Stimulated activated CD8-positive, alpha-beta memory T cell treated with anti-CD3 and anti-CD28 coated beads, Interleukin-15, amount 100 ng/mL, for 48 hours (primary cell): ENCODE measurements at regions not wholly inside any gene's neighbourhood (a gene's known extent, or its start where the extent isn't known, plus 50 kb on each side); places are given as distances from the start of the nearest gene placed in this dataset.
A peak's percentile ranks its signal among the peaks of the same experiment; 100 is the strongest.
"Not testable (repeated sequence)": the region's sequence is repeated elsewhere in the genome, so short reads cannot be mapped to it uniquely, and the experiment has no call there.

Experiments used
- DNase-seq, 2 donors: peaks; one replicate each; pipeline ENCODE4 v3.0.0-alpha.2; 2020; ENCODE audit warnings: low read depth in 2 of 2

DNA sequence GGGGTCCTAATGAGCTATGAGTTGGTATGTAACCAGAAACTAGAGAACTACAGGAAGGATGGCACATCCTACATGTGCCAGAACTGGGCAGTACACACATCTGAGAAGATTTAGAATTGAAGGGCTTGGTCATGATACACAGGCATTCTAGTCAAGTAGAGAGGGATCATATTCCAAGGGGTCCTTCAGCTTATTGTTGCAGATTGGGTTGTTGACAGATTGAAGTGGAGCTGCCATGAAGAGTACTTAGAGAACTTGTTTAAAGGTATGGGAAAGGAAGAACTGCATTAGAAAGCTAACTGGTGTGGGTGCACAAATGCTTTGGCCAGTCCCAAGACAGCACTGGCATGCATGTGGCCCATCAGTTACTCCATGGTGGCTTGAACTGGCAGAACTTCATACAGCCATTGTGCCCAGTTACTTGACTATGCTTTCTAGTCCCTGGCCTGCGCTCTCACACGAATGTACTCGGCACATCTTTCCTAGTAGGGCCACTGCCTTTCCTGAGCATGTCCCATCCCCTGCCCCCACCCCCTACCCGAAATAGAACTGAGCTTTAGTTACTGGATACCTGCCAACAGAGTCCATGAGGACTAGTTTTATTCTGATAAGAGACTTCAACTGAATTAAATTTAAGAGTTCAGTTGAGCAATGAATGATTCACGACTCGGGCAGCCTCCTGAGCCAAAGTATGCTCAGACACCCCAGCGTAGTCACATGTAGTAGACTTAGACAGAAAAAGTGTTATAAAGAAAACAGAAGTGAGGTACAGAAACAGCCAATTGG is 64.0 kb downstream of the CCNG2 start:
- no peak for DNase-seq

GRCh38 chr4:77225022-77225421 is 68.0 kb downstream of the CCNG2 start:
- no peak for DNase-seq

- no peak for DNase-seq
Observed at GRCh38 chr4:77226939-77227705, 70.1 kb downstream of the CCNG2 start.

DNA sequence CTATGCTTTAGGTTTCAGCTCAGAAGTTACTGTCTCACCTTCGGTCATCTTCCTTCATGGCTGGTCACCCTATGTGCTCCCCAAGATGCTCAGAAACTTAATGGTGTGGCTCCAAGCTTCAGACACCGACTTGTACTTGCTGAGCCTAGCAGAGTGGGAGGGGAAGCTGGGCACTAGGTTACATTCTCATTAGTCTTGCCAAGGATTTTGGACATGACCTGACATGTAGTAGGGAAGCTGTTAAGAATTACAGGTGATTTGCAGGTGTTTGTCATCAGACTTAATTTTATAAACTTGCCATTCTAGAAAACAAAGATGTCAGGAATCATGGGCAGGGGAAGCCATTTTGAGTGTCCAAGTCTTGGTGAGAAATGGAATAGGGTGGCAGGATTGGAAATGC is 72.4 kb downstream of the CCNG2 start:
- no peak for DNase-seq

GRCh38 chr4:77232653-77233052 is 75.6 kb downstream of the CCNG2 start:
- DNase-seq = no peak

DNA sequence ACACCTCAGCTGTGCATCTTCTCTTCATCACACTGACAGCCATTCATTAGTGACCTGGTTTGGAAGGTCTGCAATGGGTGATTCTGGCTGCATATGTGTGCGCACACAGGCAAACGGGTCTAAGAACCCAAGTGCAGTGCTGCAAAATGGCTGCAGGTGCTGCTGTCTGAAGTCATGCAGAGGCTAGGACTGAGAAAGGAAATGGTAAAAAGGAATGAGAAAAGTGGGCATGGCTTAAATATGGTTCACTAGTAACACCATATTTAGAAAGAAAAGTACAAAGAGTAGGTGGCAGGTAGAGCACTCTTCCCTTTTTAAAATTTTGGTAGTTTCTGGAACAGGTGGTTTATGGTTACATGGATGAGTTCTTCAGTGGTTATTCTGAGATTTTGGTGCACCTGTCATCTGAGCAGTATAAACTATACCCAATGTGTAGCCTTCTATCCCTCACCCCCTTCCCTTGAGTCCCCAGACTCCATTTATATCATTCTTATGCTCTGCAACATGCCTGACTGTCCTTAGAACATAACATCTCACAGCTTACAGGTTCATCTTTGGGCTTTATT is 78.4 kb downstream of the CCNG2 start:
- no peak for DNase-seq

DNA sequence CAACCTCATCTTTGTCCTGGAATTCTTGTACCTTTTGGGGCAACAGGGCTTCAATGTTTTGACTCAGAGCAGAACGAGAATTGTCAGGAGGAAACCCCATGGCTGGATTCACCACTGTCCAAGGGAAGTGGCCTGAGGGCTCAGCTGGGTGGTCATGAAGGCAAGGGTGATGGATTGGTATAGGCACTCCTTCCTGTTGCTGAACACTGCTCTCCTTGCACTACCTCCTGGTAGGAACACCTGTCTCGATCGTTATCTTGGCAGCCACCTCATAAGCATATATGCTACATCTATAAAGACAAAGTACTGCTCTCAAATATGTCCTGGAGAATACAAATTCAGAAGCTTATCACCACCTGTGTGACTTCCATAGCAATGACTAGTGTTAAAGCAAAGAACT is 79.8 kb downstream of the CCNG2 start:
- no peak for DNase-seq

DNA sequence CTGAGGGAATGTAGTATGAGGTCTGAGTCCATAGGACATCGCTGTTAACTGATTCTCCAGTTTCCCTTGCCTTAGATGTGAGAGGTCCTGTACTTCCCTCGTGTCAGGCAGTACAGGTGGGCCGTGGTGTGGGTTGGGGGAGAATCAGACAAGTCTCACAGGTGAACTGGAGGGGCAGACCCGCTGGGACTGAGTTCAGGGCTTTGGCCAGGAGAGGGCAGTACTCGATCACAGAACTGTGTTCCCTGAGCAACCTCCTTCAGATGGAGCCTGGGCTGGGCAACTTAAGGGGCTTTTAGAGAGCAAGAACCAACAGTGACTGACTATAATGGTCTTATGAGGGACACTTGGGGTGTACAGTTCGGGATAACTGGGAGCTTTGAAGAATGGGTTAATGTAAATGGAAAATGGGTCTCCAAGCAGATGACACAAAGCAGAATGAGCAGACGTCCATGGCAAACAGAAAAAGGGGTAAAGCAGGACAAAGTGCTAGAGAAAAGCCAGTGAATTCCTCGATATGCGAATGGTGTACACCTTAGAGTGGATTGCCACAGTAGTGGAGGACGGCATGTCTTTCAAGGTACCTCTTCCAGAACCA is 83.6 kb downstream of the CCNG2 start:
- peak; percentile 28 to 44 for DNase-seq

- DNase-seq = no peak
Observed at GRCh38 chr4:77248805-77249204, 91.8 kb downstream of the CCNG2 start.

DNA sequence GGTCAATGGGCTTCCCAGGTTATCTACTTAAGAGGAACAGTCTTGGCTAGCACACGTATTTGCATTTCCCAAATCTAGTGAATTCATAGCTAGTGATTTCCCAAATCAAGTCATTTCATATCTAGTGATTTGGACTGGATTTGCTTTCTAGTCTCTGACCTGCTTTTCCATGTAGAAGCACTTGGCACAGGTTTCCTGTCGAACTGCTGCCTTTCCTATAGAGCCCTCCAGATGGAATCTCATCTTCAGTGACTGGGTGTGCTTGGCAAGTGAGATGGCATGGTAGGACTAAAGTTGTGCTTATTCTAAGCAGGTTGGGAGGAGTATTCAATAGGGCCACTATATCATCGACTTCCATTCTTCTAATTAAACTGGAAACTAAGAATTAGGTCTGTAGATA is 94.7 kb downstream of the CCNG2 start:
- no peak for DNase-seq

DNA sequence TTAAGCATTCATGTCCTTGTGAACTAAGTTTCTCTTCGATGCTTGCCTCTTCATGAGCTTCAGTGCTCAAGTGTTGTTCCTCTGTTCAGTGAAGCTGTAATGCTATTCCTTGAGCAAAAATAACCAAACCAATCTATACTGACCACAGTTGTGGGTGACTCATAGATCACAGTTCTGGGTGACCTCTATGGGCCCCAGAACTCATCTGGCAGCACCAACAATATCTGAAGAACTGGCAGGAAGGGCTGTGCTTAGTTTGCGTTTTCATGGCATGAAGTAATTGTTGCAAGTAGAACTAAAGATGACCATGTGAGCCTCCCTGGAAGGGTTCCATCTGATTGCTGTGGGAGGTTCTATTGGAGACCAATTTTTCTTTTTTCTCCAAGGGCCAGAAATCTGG is 106.2 kb downstream of the CCNG2 start:
- no peak for DNase-seq

GRCh38 chr4:77263976-77264375 is 107.0 kb downstream of the CCNG2 start:
- DNase-seq = not testable (repeated sequence)

DNA sequence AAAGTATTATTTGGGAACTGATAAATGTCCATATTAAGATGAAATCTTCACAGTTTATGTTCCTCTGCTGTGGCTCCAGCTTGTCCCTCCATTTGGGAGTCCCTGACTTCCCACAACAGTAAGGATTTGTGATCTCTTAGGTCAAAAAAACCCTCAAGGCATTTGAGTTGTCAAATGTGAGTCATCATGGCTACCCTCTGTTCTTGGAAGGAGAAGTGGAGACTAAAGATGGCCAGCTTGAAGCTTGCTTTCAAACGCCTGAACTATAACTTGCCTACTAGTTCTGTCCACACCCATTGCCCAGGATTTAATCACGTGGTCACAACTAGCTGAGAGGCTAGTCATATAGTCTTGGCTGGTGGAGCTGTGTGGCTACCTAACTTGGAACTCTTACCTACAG is 107.8 kb downstream of the CCNG2 start:
- DNase-seq = no peak

- DNase-seq = no peak
Observed at GRCh38 chr4:77268108-77268507, 111.1 kb downstream of the CCNG2 start.

DNA sequence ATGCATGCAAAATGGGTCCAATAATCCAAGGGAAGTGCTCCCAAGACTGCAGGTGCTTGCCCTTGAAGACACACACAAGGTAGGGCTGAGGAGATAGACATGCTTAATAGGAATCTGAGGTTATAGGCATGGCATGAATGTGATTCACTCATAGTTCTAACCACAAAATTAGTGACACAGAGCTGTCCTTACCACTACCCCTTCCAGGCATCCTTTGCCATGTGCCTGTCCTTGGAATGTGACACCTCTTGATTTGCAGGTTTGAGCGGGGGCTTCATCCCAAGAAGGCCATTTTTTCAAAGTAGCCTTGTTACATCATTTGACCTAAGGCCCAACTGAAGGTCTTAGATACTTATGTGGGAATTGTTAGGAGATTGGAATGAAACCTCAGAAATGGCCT is 112.5 kb downstream of the CCNG2 start:
- no peak for DNase-seq

- no peak for DNase-seq
Observed at GRCh38 chr4:77273412-77273811, 116.4 kb downstream of the CCNG2 start.

GRCh38 chr4:77279114-77279513 is 122.1 kb downstream of the CCNG2 start:
- DNase-seq = not testable (repeated sequence)

GRCh38 chr4:77282305-77282704 is 125.3 kb downstream of the CCNG2 start:
- DNase-seq = no peak

DNA sequence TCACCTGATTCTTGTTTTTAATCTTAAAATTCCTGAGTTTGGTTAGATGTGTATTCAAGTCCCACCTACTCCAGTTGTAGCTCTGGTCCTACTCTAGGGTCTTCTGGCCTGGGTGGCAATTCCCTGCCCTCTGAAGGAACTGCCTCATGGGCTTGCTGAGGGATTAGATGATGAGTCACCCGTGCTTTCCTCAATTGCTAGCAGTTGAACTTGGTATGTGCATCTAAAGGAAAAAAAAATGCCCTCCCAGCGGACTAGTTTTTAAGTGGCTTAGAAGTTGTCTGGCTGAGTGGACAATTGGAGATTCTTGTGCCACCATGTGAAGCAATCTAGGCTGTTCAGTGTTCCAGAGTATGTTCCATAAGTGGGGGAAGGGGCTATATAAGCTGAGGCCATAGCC is 127.0 kb downstream of the CCNG2 start:
- no peak for DNase-seq

DNA sequence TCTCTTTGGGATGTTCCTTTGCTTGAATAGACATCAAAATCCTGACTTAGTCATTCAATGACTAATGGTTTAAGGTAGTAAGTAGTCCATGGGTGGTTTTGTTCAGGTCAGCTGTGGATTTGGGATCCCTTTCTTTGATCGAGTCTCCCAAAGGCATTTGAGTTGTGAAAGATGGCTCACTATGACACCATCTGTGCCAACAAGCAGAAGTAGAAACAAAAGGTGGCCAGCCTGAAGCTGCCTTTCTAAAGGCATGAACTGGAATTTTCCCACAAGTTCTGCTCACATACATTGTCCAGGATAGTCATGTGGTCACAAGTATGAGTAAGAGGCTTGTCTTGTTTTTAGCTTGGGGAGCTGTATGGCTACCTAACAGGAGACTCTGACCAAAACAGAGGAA is 129.9 kb downstream of the CCNG2 start:
- DNase-seq = no peak

GRCh38 chr4:77293426-77293825 is 136.4 kb downstream of the CCNG2 start:
- DNase-seq = no peak

GRCh38 chr4:77300996-77301395 is 144.0 kb downstream of the CCNG2 start:
- not testable (repeated sequence) for DNase-seq

DNA sequence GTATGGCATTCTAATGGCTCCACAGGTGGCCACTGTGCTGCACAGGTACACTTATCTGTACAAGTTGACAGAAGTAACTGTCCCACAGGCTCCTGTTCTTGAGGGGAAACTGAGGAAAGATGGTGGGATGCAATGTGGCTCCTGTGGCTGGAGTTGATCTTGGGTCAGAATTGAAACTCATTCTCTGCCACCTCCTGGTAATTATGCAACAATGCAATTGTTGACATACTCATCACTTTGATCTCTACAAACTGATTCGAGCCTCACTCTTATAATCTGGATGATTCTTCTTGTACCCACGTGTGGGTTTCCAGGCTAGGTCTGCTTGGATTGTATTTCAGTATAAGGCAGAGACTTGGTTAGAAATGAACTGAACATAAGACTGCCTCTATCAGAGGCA is 148.8 kb downstream of the CCNG2 start:
- DNase-seq = no peak
